D341Med (cell line): ENCODE measurements at regions not wholly inside any gene's neighbourhood (a gene's known extent, or its start where the extent isn't known, plus 50 kb on each side); places are given as distances from the start of the nearest gene placed in this dataset.

Experiments
- DNase-seq: peaks from one replicate; pipeline ENCODE4 v3.0.0; 2012; ENCODE audit warnings: low spot score

DNA sequence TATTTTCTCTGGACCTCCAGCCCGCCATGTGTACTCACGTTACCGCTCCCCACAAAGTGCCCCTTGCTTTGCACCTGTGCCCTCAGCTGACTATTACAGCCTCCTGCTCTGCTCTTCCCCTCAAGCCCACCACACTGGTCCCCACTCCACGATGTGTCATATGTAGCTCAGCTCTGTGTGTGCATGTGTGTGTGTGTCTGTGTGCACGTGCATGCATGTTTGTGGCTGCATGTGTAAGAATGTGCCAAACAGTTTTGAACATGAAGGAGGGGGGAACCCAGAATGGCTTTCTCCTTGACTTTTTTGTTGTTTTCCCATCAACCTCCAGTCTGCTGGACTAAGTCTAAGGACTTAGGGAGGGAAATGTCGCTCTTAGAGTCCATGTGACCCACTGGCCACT is 54.8 kb upstream of the BTRC start:
- no peak for DNase-seq

DNA sequence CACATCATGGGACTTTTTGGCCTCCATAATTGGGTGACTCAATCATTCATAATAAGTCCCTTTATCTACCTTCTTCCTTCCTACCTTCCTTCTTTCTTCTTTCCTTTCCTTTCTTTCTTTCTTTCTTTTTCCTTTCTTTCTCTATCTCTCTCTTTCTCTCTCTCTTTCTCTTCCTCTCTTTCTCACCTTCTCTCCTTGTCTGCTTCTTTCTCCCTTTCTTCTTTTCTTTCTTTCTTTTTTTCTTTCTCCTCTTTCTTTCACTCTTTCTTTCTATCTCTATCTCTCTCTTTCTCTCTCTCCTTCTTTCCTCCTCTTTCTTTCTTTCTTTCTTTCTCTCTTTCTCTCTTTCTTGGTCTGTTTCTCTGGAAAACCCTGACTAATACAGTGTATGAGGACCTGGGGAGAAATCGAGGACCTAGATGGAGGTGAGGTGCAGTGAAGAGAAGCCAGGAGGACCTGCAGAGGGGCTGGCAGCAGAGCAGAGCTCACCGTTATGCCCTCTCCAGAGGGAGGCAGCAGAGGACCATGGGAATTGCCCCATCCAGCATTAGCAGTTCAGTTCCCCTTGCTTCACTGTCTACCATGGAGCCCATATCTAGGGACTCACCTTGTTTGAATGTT is 52.7 kb upstream of the BTRC start:
- DNase-seq: peak; percentile 72

DNA sequence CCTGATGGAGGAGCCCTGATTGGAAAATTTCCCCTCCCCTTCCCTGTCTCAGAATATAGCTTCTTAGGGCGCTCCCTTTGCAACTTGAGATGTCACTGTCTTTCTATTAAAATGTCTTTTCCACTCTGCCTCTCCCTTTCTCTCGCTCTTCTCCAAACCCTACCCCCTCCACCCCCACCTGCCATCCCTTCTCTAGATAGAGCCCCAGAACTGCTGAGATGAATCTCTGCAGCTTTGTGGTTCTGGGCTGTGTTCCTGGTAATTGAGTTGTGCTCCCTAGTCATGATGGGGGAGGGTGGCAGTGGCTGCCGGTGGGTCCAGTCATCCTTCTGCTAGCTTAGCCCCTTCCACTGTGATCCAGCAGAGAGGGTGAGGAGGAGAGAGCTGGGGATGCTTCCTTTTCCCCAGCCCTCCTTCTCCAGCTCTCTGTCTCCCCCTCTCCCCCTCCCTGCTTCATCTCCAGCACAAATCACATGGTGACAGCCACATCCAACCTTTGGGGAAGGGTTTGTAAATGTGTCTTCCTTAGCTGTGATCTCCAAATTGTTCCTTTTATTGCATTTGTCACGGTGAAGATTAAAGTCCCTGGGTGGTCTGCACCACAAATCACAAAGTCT is 50.8 kb upstream of the BTRC start:
- no peak for DNase-seq
